Epithelial cell of proximal tubule (primary cell): ENCODE measurements at regions not wholly inside any gene's neighbourhood (a gene's known extent, or its start where the extent isn't known, plus 50 kb on each side); places are given as distances from the start of the nearest gene placed in this dataset.

Experiments
- DNase-seq: peaks from one replicate; pipeline ENCODE4 v3.0.0-alpha.2; 2011; ENCODE audit warnings: low read depth
- H3K4me3 ChIP-seq: 2 replicates; pipeline ENCODE4 v1.5.1; 2011; ENCODE audit warnings: low read depth, mild to moderate bottlenecking, low read length
- CTCF ChIP-seq: conservative IDR thresholded peaks from 2 replicates; pipeline ENCODE4 v1.5.1; 2012; ENCODE audit warnings: low read depth, mild to moderate bottlenecking, low read length

- no peak overlapping the region for H3K4me3 ChIP-seq
- DNase-seq = no peak
- no peak for TF ChIP-seq CTCF
Measured at GRCh38 chr3:18057471-18058091, 315.1 kb upstream of the TBC1D5 start.

GRCh38 chr3:18054625-18055024 lies 312.2 kb upstream of the TBC1D5 start:
- no peak for TF ChIP-seq CTCF
- H3K4me3 ChIP-seq = no peak overlapping the region
- no peak for DNase-seq

GRCh38 chr3:18051306-18051705 lies 308.9 kb upstream of the TBC1D5 start:
- TF ChIP-seq CTCF = no peak
- H3K4me3 ChIP-seq = no peak overlapping the region
- no peak for DNase-seq

- no peak for DNase-seq
- no peak for TF ChIP-seq CTCF
- H3K4me3 ChIP-seq = no peak overlapping the region
Measured at GRCh38 chr3:18049096-18049495, 306.7 kb upstream of the TBC1D5 start.

- no peak for DNase-seq
- H3K4me3 ChIP-seq = no peak overlapping the region
- TF ChIP-seq CTCF = no peak
Measured at GRCh38 chr3:18047052-18047451, 304.6 kb upstream of the TBC1D5 start.

- DNase-seq = no peak
- TF ChIP-seq CTCF = no peak
- H3K4me3 ChIP-seq = no peak overlapping the region
Measured at GRCh38 chr3:18046131-18046915, 303.9 kb upstream of the TBC1D5 start.
